ENCODE measurements at regions not wholly inside any gene's neighbourhood (a gene's known extent, or its start where the extent isn't known, plus 50 kb on each side); places are given as distances from the start of the nearest gene placed in this dataset.

- no peaks in the 10 kb centered on the region for H3K27me3 Mint-ChIP-seq (ENCODE audit: low read depth)
- peaks cover 2% of the 10 kb centered on the region; the same call in 1 of the 2 replicates for H3K4me1 Mint-ChIP-seq
- no peak overlapping the region for H3K4me3 Mint-ChIP-seq
- ChIA-PET POLR2A (no interaction called here), CTCF (interaction anchor here (1.6 kb wide), 1 partner anchor 39 kb away, joined by 4 read pairs; no protein-coding TSS in a partner anchor)
- H3K9me3 Mint-ChIP-seq = no peaks in the 10 kb centered on the region
- ATAC-seq = no peak
- no peak overlapping the region for H3K27ac Mint-ChIP-seq
- no peak for DNase-seq (ENCODE audit: low spot score)
- H3K36me3 Mint-ChIP-seq = no peaks in the 10 kb centered on the region
- TF ChIP-seq ZSCAN18 (CRISPR knock-in tag; IDR thresholded peaks at IDR 0.05) = no peak
- TF ChIP-seq PRDM15 (CRISPR knock-in tag; IDR thresholded peaks at IDR 0.05) = no peak
- no peak for TF ChIP-seq NFATC4 (CRISPR knock-in tag; IDR thresholded peaks at IDR 0.05)
- no peak for TF ChIP-seq KAT7 (CRISPR knock-in tag; IDR thresholded peaks at IDR 0.05; ENCODE audit: borderline replicate concordance)
- no peak for TF ChIP-seq CREM (CRISPR knock-in tag; IDR thresholded peaks at IDR 0.05)
- TF ChIP-seq NR2C2 (CRISPR knock-in tag; IDR thresholded peaks at IDR 0.05) = no peak
- TF ChIP-seq RORB (CRISPR knock-in tag; IDR thresholded peaks at IDR 0.05) = no peak
- TF ChIP-seq ESRRA (CRISPR knock-in tag; IDR thresholded peaks at IDR 0.05; ENCODE audit: borderline replicate concordance) = no peak
These were observed 311.4 kb upstream of the RIOK2 start for GRCh38 chr5:97494465-97494864.

GRCh38 chr5:97495301-97495700, 312.3 kb upstream of the RIOK2 start:
- Mint-ChIP-seq H3K4me3 (no peak overlapping the region), H3K27ac (no peak overlapping the region), H3K9me3 (no peaks in the 10 kb centered on the region), H3K36me3 (no peaks in the 10 kb centered on the region), H3K4me1 (peaks cover 2% of the 10 kb centered on the region; the same call in 1 of the 2 replicates), H3K27me3 (ENCODE audit: low read depth) (no peaks in the 10 kb centered on the region)
- TF ChIP-seq ETV6 (CRISPR knock-in tag; IDR thresholded peaks at IDR 0.05) (no peak), E2F4 (CRISPR knock-in tag; IDR thresholded peaks at IDR 0.05; ENCODE audit: borderline replicate concordance, low read depth) (no peak), ZNF263 (CRISPR knock-in tag; IDR thresholded peaks at IDR 0.05; ENCODE audit: low read depth) (no peak), ZBTB21 (CRISPR knock-in tag; IDR thresholded peaks at IDR 0.05; ENCODE audit: borderline replicate concordance) (no peak), GABPB1 (CRISPR knock-in tag; IDR thresholded peaks at IDR 0.05) (no peak), ZNF425 (CRISPR knock-in tag; conservative IDR thresholded peaks at IDR 0.05) (no peak), RORB (CRISPR knock-in tag; IDR thresholded peaks at IDR 0.05) (no peak), ZNF317 (CRISPR knock-in tag; IDR thresholded peaks at IDR 0.05; ENCODE audit: borderline replicate concordance, low read depth) (no peak), ZNF512 (CRISPR knock-in tag; IDR thresholded peaks at IDR 0.05; ENCODE audit: borderline replicate concordance) (no peak), JUN (CRISPR knock-in tag; IDR thresholded peaks at IDR 0.05) (no peak), FOXJ3 (CRISPR knock-in tag; IDR thresholded peaks at IDR 0.05; ENCODE audit: borderline replicate concordance) (no peak), MYBL2 (CRISPR knock-in tag; IDR thresholded peaks at IDR 0.05) (no peak), ZMAT4 (CRISPR knock-in tag; IDR thresholded peaks at IDR 0.05) (no peak), ZNF138 (CRISPR knock-in tag; conservative IDR thresholded peaks at IDR 0.05) (no peak), ZNF232 (CRISPR knock-in tag; IDR thresholded peaks at IDR 0.05) (no peak), TEAD4 (CRISPR knock-in tag; IDR thresholded peaks at IDR 0.05) (no peak)
- POLR2A ChIA-PET = no interaction called here
- CTCF ChIA-PET = interaction anchor here (1.6 kb wide), 1 partner anchor 39 kb away, joined by 4 read pairs; no protein-coding TSS in a partner anchor
- ATAC-seq = peak; percentile 55; the same call in 1 of the 2 replicates
- DNase-seq (ENCODE audit: low spot score) = no peak

Measured in WTC11 (cell line).